BJ (cell line): ENCODE measurements at regions not wholly inside any gene's neighbourhood (a gene's known extent, or its start where the extent isn't known, plus 50 kb on each side); places are given as distances from the start of the nearest gene placed in this dataset.

Source experiments
- CTCF ChIA-PET: fragments of 350-600 bp; formaldehyde crosslinking; extraction: SDS; loops from one replicate; lab custom pipeline; 2021; ENCODE audit warnings: antibody characterized with exemption, inconsistent platforms; lab: Yijun Ruan, JAX
- POLR2A ChIA-PET: fragments of 300-600 bp; sonication (Branson Sonifier 250); formaldehyde crosslinking; extraction: SDS; loops from one replicate; lab custom pipeline; 2021; ENCODE audit warnings: antibody characterized with exemption; lab: Charles Lee
- DNase-seq: peaks from one replicate; pipeline ENCODE4 v3.0.0-alpha.2; 2011; ENCODE audit warnings: low read depth
- H3K27me3 ChIP-seq: 2 replicates; pipeline ENCODE4 v1.6.0; 2011; ENCODE audit warnings: low read length; ENCODE audit not compliant: control insufficient read depth, insufficient read depth
- H3K36me3 ChIP-seq: 2 replicates; pipeline ENCODE4 v1.5.1; 2011; ENCODE audit warnings: low read length; ENCODE audit not compliant: control insufficient read depth, insufficient read depth
- H3K4me3 ChIP-seq: 2 replicates; pipeline ENCODE4 v1.5.1; 2011; ENCODE audit warnings: low read depth, mild to moderate bottlenecking, control low read depth, low read length
- TF ChIP-seq, protein P1 (sequence below): IDR thresholded peaks from 2 replicates; pipeline ENCODE4 v1.5.1; 2011; ENCODE audit warnings: low read depth, mild to moderate bottlenecking, control low read depth, inconsistent platforms, low read length, moderate library complexity; ENCODE audit not compliant: insufficient read depth

DNA sequence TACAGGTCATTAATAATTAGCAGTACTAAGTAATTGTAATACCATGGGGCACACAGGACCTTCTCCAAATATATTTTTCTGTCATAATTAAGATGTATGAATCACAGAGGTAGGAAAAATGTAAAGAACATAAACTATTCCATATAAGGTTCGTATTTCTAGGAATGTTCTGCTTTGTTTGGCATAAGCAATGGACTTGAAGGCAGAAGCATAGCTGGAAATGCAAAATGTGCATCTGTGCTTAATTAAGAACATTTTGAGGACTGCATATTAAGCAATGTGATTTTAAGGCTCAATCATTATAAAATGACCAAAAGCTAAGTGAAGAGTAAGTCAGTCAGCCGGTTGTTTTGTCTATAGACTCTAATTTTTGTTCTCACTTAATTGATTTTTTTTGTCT, 123.2 kb downstream of the RBM43 start:
- Histone ChIP-seq H3K36me3 (no peaks in the 10 kb centered on the region), H3K27me3 (no peaks in the 10 kb centered on the region), H3K4me3 (no peak overlapping the region)
- TF ChIP-seq, protein P1, sequence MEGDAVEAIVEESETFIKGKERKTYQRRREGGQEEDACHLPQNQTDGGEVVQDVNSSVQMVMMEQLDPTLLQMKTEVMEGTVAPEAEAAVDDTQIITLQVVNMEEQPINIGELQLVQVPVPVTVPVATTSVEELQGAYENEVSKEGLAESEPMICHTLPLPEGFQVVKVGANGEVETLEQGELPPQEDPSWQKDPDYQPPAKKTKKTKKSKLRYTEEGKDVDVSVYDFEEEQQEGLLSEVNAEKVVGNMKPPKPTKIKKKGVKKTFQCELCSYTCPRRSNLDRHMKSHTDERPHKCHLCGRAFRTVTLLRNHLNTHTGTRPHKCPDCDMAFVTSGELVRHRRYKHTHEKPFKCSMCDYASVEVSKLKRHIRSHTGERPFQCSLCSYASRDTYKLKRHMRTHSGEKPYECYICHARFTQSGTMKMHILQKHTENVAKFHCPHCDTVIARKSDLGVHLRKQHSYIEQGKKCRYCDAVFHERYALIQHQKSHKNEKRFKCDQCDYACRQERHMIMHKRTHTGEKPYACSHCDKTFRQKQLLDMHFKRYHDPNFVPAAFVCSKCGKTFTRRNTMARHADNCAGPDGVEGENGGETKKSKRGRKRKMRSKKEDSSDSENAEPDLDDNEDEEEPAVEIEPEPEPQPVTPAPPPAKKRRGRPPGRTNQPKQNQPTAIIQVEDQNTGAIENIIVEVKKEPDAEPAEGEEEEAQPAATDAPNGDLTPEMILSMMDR: no peak
- POLR2A ChIA-PET: no interaction called here
- CTCF ChIA-PET: no interaction called here
- no peak for DNase-seq

DNA sequence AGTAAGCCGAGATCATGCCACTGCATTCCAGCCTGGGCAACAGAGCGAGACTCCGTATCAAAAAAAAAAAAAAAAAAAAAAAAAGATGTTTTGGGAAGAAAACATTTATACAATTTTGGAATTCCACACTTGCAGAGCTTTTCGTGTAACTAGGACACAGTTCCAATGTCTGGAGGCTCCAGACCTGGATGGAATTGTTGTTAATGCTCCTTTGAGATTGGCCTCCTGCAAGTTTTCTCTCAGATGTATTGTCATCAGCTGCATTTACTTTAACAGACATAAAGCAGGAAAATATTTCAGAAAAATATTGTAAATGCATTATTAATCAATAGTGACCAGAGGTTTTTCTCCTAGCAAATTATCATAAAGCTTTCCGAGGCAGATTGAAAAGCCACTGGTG, 124.1 kb downstream of the RBM43 start:
- CTCF ChIA-PET: interaction anchor here (0.6 to 1.0 kb wide), 2 partner anchors 23 to 28 kb away, joined by 3 read pairs; no protein-coding TSS in a partner anchor
- Histone ChIP-seq H3K27me3 (no peaks in the 10 kb centered on the region), H3K4me3 (no peak overlapping the region), H3K36me3 (no peaks in the 10 kb centered on the region)
- TF ChIP-seq, protein P1: no peak
- no peak for DNase-seq
- POLR2A ChIA-PET: no interaction called here

DNA sequence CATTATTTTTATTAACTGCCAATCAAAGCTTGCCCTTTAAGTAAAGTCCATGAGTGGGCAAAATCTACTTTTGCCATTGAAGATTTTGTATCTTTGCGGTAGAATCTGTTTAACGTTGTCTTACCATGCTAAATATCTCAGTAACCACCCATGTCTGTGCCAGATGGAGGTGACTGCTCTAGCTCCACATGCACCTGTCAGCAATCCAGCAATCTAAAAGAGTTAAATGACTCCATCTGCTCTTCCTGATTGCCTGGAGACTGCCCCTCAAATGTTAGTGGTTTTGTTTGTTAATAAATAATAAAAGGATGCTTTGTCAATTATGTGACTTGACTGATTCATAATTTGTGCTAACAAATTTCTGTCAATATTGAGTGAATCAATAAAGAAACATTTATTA, 141.7 kb downstream of the RBM43 start:
- CTCF ChIA-PET: no interaction called here
- TF ChIP-seq, protein P1: no peak

DNA sequence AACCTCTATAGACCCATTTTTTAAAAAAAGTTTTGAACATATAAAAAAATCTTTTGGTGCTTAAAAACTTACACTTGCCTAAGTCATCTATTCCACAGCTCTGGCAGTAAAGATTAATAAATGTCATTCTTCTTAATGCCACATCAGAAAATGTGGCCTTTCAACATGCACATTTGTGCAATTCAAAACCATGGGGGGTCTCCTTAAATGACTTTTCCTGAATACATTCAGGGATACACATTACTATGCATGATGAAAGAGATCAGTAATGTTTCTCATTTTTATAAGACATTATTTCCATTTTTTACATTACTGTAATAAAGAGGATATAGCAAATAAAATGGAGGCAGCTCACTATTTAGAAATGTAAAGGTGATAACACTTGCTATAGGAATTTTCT, 142.3 kb downstream of the RBM43 start:
- no peak for DNase-seq
- Histone ChIP-seq H3K4me3 (no peak overlapping the region), H3K36me3 (no peaks in the 10 kb centered on the region), H3K27me3 (0 out of 2 replicates have a peak, but pooled peaks cover 2% of the 10 kb centered on the region)
- ChIA-PET POLR2A (no interaction called here), CTCF (interaction anchor here (0.6 kb wide), 1 partner anchor 643 kb away, joined by 3 read pairs; no protein-coding TSS in a partner anchor)
- TF ChIP-seq, protein P1: no peak

More for the DNA sequence above, 141.7 kb downstream of the RBM43 start:
- H3K36me3 ChIP-seq: no peaks in the 10 kb centered on the region
- POLR2A ChIA-PET: no interaction called here
- no peak overlapping the region for H3K4me3 ChIP-seq
- H3K27me3 ChIP-seq: 0 out of 2 replicates have a peak, but pooled peaks cover 2% of the 10 kb centered on the region
- no peak for DNase-seq

DNA sequence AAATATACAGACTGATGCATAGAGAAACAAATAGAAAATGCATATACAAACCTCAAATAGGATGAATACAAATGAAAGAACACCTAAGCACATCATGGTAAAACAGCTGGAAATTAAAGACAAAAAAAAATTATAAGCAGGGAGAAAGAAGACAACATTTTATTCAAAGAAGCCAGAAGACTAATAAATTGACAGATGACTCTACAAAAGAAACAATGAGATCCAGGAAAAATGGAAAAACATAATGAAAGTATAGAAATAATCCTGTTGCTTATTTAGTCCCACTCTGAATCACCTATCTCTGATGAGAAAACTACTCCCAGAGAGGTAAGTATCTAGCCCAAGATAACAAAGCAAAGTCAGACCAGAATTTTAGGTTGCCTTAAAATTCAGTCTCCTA, 143.4 kb downstream of the RBM43 start:
- H3K36me3 ChIP-seq: no peaks in the 10 kb centered on the region
- TF ChIP-seq, protein P1: no peak
- no peak overlapping the region for H3K4me3 ChIP-seq
- H3K27me3 ChIP-seq: 0 out of 2 replicates have a peak, but pooled peaks cover 2% of the 10 kb centered on the region
- POLR2A ChIA-PET: no interaction called here
- CTCF ChIA-PET: no interaction called here
- DNase-seq: no peak
